Thymus (tissue), 11 donors: ENCODE measurements at regions not wholly inside any gene's neighbourhood (a gene's known extent, or its start where the extent isn't known, plus 50 kb on each side); places are given as distances from the start of the nearest gene placed in this dataset.
"Not testable (repeated sequence)": the region's sequence is repeated elsewhere in the genome, so short reads cannot be mapped to it uniquely, and the experiment has no call there.

Source experiments
- DNase-seq, 9 donors: peaks; one replicate each; pipeline ENCODE4 v3.0.0-alpha.2; 2013; ENCODE audit warnings: low spot score in 9 of 9, low read depth in 6 of 9, missing footprints in 1 of 9
- H3K27ac ChIP-seq, 2 donors: one replicate each; pipeline ENCODE4 v1.5.1; 2013; ENCODE audit warnings: control low read depth in 1 of 2, low read depth in 1 of 2, low read length in 1 of 2, mild to moderate bottlenecking in 1 of 2, moderate library complexity in 1 of 2
- H3K27me3 ChIP-seq, 2 donors: one replicate each; pipeline ENCODE4 v1.5.1; 2013; ENCODE audit warnings: low read length in 1 of 2; ENCODE audit not compliant: control insufficient read depth in 2 of 2, insufficient read depth in 1 of 2
- H3K36me3 ChIP-seq, 2 donors: one replicate each; pipeline ENCODE4 v1.5.1; 2013; ENCODE audit warnings: low read length in 1 of 2, mild to moderate bottlenecking in 1 of 2, moderate library complexity in 1 of 2; ENCODE audit not compliant: control insufficient read depth in 2 of 2, insufficient read depth in 2 of 2
- H3K4me1 ChIP-seq, 2 donors: one replicate each; pipeline ENCODE4 v1.5.1; 2013; ENCODE audit warnings: low read length in 2 of 2; ENCODE audit not compliant: control insufficient read depth in 2 of 2, insufficient read depth in 2 of 2
- H3K4me3 ChIP-seq, 2 donors: one replicate each; pipeline ENCODE4 v1.5.1; 2013; ENCODE audit warnings: low read length in 2 of 2, control low read depth in 1 of 2, mild to moderate bottlenecking in 1 of 2
- H3K9me3 ChIP-seq, 2 donors: one replicate each; pipeline ENCODE4 v1.5.1; 2013; ENCODE audit warnings: low read length in 1 of 2, mild to moderate bottlenecking in 1 of 2; ENCODE audit not compliant: control insufficient read depth in 2 of 2, insufficient read depth in 1 of 2
- WGBS: extraction: QIAGEN DNeasy Blood & Tissue Kit; methylation state at CpG from one replicate; pipeline ENCODE4 v1.1.7; 2013; 5-methylcytosine and 5-hydroxymethylcytosine counted together
- donor health status: healthy.

DNA sequence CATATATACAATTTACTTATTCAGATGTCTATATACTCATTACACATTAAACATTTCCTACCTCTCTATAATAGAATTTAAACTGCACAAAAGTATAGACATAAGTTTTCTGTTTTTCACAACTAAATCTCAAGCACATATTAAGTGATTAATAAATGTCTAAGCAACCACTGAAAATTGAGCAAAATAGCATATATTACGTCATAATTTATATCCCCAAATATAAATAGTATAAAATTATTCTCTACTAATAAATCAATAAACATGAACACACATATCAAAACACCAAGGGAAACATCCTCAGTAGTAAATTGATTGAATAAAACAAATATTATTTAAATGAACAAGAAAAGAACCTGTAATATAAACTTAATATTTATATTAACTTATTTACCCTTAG is 865.1 kb downstream of the CDH18 start:
- Histone ChIP-seq H3K9me3 (no peaks in the 10 kb centered on the region), H3K27ac (no peak overlapping the region)
- 89% methylated on average over 1 of the region's 1 CpG for WGBS

GRCh38 chr5:19125956-19126713 is 861.9 kb downstream of the CDH18 start:
- Histone ChIP-seq H3K27me3 (no peaks in the 10 kb centered on the region), H3K4me3 (no peak overlapping the region), H3K36me3 (no peaks in the 10 kb centered on the region), H3K9me3 (peaks cover 0 to 3% of the 10 kb centered on the region in 2 donors), H3K27ac (no peak overlapping the region), H3K4me1 (no peaks in the 10 kb centered on the region)
- no peak for DNase-seq
- 58% methylated on average over 5 of the region's 5 CpGs for WGBS

More for the DNA sequence above, 865.1 kb downstream of the CDH18 start:
- Histone ChIP-seq H3K27me3 (no peaks in the 10 kb centered on the region), H3K4me1 (no peaks in the 10 kb centered on the region), H3K4me3 (no peak overlapping the region), H3K36me3 (no peaks in the 10 kb centered on the region)
- no peak for DNase-seq

- Histone ChIP-seq H3K9me3 (no peaks in the 10 kb centered on the region), H3K27me3 (no peaks in the 10 kb centered on the region), H3K36me3 (no peaks in the 10 kb centered on the region), H3K27ac (no peak overlapping the region), H3K4me3 (no peak overlapping the region), H3K4me1 (no peaks in the 10 kb centered on the region)
- WGBS: 77% methylated on average over 2 of the region's 2 CpGs
- DNase-seq: no peak
These were observed 847.7 kb downstream of the CDH18 start for GRCh38 chr5:19140276-19140675.

DNA sequence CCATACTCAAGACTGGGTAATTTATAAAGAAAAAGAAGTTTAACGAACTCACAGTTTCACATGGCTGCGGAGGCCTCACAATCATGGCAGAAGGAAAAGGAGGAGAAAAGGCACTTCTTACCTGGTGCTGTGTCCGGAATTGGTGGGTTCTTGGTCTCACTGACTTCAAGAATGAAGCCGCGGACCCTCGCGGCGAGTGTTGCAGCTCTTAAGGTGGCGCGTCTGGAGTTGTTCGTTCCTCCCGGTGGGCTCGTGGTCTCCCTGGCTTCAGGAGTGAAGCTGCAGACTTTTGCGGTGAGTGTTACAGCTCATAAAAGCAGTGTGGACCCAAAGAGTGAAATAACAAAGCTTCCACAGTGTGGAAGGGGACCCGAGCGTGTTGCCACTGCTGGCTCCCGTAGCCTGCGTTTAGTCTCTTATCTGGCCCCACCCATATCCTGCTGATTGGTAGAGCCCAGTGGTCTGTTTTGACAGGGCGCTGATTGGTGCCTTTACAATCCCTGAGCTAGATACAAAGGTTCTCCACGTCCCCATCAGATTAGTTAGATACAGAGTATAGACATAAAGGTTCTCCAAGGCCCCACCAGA is 846.0 kb downstream of the CDH18 start:
- not testable (repeated sequence) for H3K27ac ChIP-seq, H3K4me3 ChIP-seq, H3K9me3 ChIP-seq, H3K36me3 ChIP-seq, H3K27me3 ChIP-seq, DNase-seq, H3K4me1 ChIP-seq
- 93% methylated on average over 20 of the region's 20 CpGs for WGBS

DNA sequence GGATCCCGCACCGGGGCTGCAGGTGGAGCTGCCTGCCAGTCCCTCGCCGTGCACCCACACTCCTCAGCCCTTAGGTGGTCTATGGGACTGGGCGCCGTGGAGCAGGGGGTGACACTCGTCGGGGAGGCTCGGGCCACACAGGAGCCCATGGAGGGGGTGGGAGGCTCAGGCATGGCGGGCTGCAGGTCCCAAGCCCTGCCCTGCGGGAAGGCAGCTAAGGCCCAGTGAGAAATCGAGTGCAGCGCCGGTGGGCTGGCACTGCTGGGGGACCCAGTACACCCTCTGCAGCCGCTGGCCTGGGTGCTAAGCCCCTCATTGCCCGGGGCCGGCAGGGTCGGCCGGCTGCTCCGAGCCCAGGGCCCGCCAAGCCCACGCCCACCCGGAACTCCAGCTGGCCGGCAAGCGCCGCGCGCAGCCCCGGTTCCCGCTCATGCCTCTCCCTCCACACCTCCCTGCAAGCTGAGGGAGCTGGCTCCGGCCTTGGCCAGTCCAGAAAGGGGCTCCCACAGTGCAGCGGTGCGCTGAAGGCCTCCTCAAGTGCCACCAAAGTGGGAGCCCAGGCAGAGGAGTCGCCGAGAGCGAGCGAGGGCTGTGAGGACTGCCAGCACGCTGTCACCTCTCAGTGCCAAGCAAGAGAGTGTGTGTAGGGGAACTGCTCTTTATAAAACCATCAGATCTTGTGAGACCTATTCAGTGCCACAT is 845.1 kb downstream of the CDH18 start:
- not testable (repeated sequence) for H3K36me3 ChIP-seq, H3K27me3 ChIP-seq, H3K4me1 ChIP-seq, H3K4me3 ChIP-seq, H3K27ac ChIP-seq, H3K9me3 ChIP-seq, DNase-seq
- 92% methylated on average over 38 of the region's 38 CpGs for WGBS

GRCh38 chr5:19143935-19144334 is 844.1 kb downstream of the CDH18 start:
- no peak overlapping the region for H3K27ac ChIP-seq
- no peaks in the 10 kb centered on the region for H3K9me3 ChIP-seq
- H3K4me3 ChIP-seq: no peak overlapping the region
- no peaks in the 10 kb centered on the region for H3K27me3 ChIP-seq
- 81% methylated on average over 4 of the region's 4 CpGs for WGBS
- no peaks in the 10 kb centered on the region for H3K36me3 ChIP-seq
- DNase-seq: no peak
- no peaks in the 10 kb centered on the region for H3K4me1 ChIP-seq

DNA sequence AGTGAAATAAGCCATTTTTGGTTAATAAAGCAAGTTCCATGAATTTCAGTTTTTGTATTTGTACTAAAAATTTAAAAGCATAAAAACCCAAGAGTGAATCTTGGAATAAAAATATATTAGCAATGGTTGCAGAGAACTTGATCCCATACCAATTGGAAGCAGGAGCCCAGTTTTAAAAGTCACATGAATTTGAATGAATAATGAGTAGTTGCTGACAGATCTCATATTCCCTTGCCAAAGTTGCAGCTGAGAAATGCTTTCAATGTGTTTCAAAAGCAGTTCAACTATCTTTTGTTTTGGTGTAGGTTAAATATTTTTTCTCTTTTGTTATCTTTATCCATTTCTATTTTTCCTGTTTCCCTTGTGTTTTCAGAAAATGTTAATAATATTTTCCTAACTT is 818.6 kb downstream of the CDH18 start:
- no peak for DNase-seq
- Histone ChIP-seq H3K9me3 (no peaks in the 10 kb centered on the region), H3K36me3 (no peaks in the 10 kb centered on the region)

GRCh38 chr5:19172926-19173470 is 815.0 kb downstream of the CDH18 start:
- H3K27me3 ChIP-seq: no peaks in the 10 kb centered on the region
- no peaks in the 10 kb centered on the region for H3K36me3 ChIP-seq
- no peak overlapping the region for H3K4me3 ChIP-seq
- H3K27ac ChIP-seq: no peak overlapping the region
- no peaks in the 10 kb centered on the region for H3K9me3 ChIP-seq
- H3K4me1 ChIP-seq: no peaks in the 10 kb centered on the region
- DNase-seq: no peak
- 88% methylated on average over 6 of the region's 6 CpGs for WGBS

More for the DNA sequence above, 818.6 kb downstream of the CDH18 start:
- Histone ChIP-seq H3K4me3 (no peak overlapping the region), H3K27me3 (no peaks in the 10 kb centered on the region), H3K27ac (no peak overlapping the region), H3K4me1 (no peaks in the 10 kb centered on the region)
